ENCODE measurements at regions not wholly inside any gene's neighbourhood (a gene's known extent, or its start where the extent isn't known, plus 50 kb on each side); places are given as distances from the start of the nearest gene placed in this dataset.

DNA sequence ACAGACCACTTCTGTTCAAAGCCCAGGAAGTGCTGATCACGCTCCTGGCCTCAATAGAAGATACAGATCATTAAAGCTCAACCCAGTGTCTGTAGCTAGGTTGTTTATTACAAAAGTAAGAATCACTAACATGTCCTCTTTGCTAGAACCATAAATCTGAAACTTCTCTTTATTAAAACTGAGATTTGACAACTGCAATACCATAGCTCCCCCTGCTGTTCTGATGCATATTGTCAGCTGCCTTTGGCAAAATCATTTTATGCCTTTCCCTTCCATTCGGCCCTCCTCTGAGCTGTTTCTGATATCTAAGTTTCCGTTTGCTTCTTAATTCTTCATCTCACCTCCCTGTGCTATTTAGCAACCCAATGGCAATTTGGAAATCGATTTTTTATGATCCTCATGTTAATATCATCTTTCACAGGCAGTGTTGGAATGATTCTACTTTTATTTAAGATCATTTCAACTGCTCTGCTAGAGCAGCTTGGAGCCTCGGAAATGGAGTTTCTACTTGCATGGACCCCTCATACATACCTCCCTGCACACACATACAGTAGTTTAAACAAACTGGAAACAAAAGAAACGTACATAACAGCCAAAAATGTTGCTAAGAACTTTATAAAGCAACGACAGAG, 998.8 kb downstream of the MAT2B start:
- dilution Hi-C loops (cut with MboI; ENCODE audit: extremely low pct_ligation_motif_present, low sequenced_read_pairs) (no loop called here), intact Hi-C loops (cut with micrococcal nuclease) (loop anchor here (1.0 to 10.0 kb wide), 9 partner anchors 82 to 1029 kb away; no protein-coding TSS in a partner anchor)
- H2AFZ ChIP-seq (ENCODE audit: low read depth, low read length): peak overlapping the region; percentile 84
- no peak overlapping the region for H3K27ac ChIP-seq (ENCODE audit: insufficient read depth, low read depth, low read length)
- no peaks in the 10 kb centered on the region for H4K20me1 ChIP-seq (replicated peaks; ENCODE audit: control insufficient read depth, extremely low read depth, insufficient read depth, low read length)
- H3K9me3 ChIP-seq (replicated peaks; ENCODE audit: control insufficient read depth, insufficient read depth, low read length): no peaks in the 10 kb centered on the region
- peak; percentile 71 for FAIRE-seq
- BruUV-seq (replicated peaks): no TSS peak
- peak overlapping the region; percentile 30 for H3K4me2 ChIP-seq (ENCODE audit: insufficient read depth, low read length)
- no peak for TF ChIP-seq MAX (IDR thresholded peaks at IDR 0.05; ENCODE audit: insufficient read depth, insufficient read length)
- peak; percentile 65 to 68 for TF ChIP-seq CTCF (IDR thresholded peaks at IDR 0.05; ENCODE audit: extremely low read depth in 1 of 2, insufficient read depth in 1 of 2, low read depth in 1 of 2, low read length in 2 of 2)
- H3K4me1 ChIP-seq (ENCODE audit: control insufficient read depth, extremely low read depth, insufficient read depth, low read length): peaks cover 2% of the 10 kb centered on the region
- ChIA-PET CTCF (interaction anchor here (0.6 to 6.9 kb wide), 44 partner anchors 9 to 1096 kb away, joined by 3 to 182 read pairs (median 4); no protein-coding TSS in a partner anchor), POLR2A (interaction anchor here (1.2 kb wide), 1 partner anchor 808 kb away, joined by 3 read pairs; no protein-coding TSS in a partner anchor)
- H3K27me3 ChIP-seq (ENCODE audit: control insufficient read depth in 2 of 2, insufficient read depth in 2 of 2, low read length in 2 of 2): no peaks in the 10 kb centered on the region
- no peaks in the 10 kb centered on the region for H3K9me1 ChIP-seq (replicated peaks; ENCODE audit: control insufficient read depth, extremely low read depth, insufficient read depth, low read length)
- peak overlapping the region; percentile 13 for H3K9ac ChIP-seq (replicated peaks; ENCODE audit: extremely low read depth, insufficient read depth, low read length)
- H3K79me2 ChIP-seq (ENCODE audit: control insufficient read depth, insufficient read depth, low read length): no peaks in the 10 kb centered on the region
- peak; percentile 71 for DNase-seq (ENCODE audit: low read depth, low spot score)
- H3K4me3 ChIP-seq (replicated peaks in 1 of 3; ENCODE audit: insufficient read depth in 1 of 3, low read depth in 1 of 3, low read length in 3 of 3): no peak overlapping the region
- no peaks in the 10 kb centered on the region for H3K36me3 ChIP-seq (ENCODE audit: control insufficient read depth in 2 of 2, extremely low read depth in 1 of 2, insufficient read depth in 2 of 2, low read length in 2 of 2)

DNA sequence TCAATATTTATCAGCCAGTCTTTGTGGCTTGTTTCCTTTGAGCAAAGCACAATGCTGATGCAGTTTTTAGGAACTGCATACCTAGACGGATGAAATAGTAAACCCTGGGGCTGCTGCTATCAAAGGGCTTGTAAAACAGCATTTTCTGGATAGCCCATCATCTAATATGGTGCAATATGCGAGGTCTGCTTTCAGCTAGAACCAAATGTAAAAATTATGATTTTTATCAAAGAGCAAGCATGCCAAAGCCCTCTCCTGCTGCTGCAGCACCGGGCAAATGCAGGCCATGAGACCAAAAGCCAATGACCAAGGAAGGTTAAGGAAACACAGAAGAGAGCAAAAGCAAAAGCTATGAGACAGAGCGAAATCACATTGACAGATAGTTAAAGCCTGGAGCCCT, 1000.4 kb downstream of the MAT2B start:
- intact Hi-C loops (cut with micrococcal nuclease): loop anchor here (10.0 kb wide), 1 partner anchor 1031 kb away; no protein-coding TSS in a partner anchor
- Histone ChIP-seq H3K36me3 (ENCODE audit: control insufficient read depth in 2 of 2, extremely low read depth in 1 of 2, insufficient read depth in 2 of 2, low read length in 2 of 2) (no peaks in the 10 kb centered on the region), H3K4me2 (ENCODE audit: insufficient read depth, low read length) (no peak overlapping the region), H3K4me1 (ENCODE audit: control insufficient read depth, extremely low read depth, insufficient read depth, low read length) (peaks cover 2% of the 10 kb centered on the region), H3K4me3 (replicated peaks in 1 of 3; ENCODE audit: insufficient read depth in 1 of 3, low read depth in 1 of 3, low read length in 3 of 3) (no peak overlapping the region), H2AFZ (ENCODE audit: low read depth, low read length) (no peak overlapping the region), H3K9ac (replicated peaks; ENCODE audit: extremely low read depth, insufficient read depth, low read length) (no peak overlapping the region), H3K9me3 (replicated peaks; ENCODE audit: control insufficient read depth, insufficient read depth, low read length) (no peaks in the 10 kb centered on the region), H3K79me2 (ENCODE audit: control insufficient read depth, insufficient read depth, low read length) (no peaks in the 10 kb centered on the region), H3K27ac (ENCODE audit: insufficient read depth, low read depth, low read length) (no peak overlapping the region), H3K9me1 (replicated peaks; ENCODE audit: control insufficient read depth, extremely low read depth, insufficient read depth, low read length) (no peaks in the 10 kb centered on the region), H3K27me3 (ENCODE audit: control insufficient read depth in 2 of 2, insufficient read depth in 2 of 2, low read length in 2 of 2) (no peaks in the 10 kb centered on the region), H4K20me1 (replicated peaks; ENCODE audit: control insufficient read depth, extremely low read depth, insufficient read depth, low read length) (no peaks in the 10 kb centered on the region)
- FAIRE-seq: no peak
- no peak for TF ChIP-seq POLR2A (IDR thresholded peaks at IDR 0.05; ENCODE audit: low read depth, low read length)
- TF ChIP-seq POLR2AphosphoS5 (IDR thresholded peaks at IDR 0.05; ENCODE audit: insufficient read depth, low read depth, low read length): no peak
- TF ChIP-seq GATA2 (IDR thresholded peaks at IDR 0.05; ENCODE audit: insufficient read depth, insufficient read length, low read depth, low read length): no peak
- TF ChIP-seq MYC (IDR thresholded peaks at IDR 0.05; ENCODE audit: low read depth, low read length): no peak
- no peak for TF ChIP-seq JUN (IDR thresholded peaks at IDR 0.05; ENCODE audit: borderline replicate concordance, insufficient read depth, insufficient read length, low read depth)
- no peak for TF ChIP-seq CTCF (IDR thresholded peaks at IDR 0.05; ENCODE audit: extremely low read depth in 1 of 2, insufficient read depth in 1 of 2, low read depth in 1 of 2, low read length in 2 of 2)
- TF ChIP-seq MAX (IDR thresholded peaks at IDR 0.05; ENCODE audit: insufficient read depth, insufficient read length): no peak
- no peak for TF ChIP-seq EZH2 (IDR thresholded peaks at IDR 0.05; ENCODE audit: borderline replicate concordance, low read depth, low read length, severe bottlenecking)
- no peak for TF ChIP-seq FOS (IDR thresholded peaks at IDR 0.05; ENCODE audit: borderline replicate concordance, insufficient read depth, low read length)
- no TSS peak for BruUV-seq (replicated peaks)
- dilution Hi-C loops (cut with MboI; ENCODE audit: extremely low pct_ligation_motif_present, low sequenced_read_pairs): no loop called here
- DNase-seq (ENCODE audit: low read depth, low spot score): no peak
- ChIA-PET CTCF (interaction anchor here (1.5 to 6.9 kb wide), 4 partner anchors 493 to 938 kb away, joined by 4 to 182 read pairs (median 104); no protein-coding TSS in a partner anchor), POLR2A (no interaction called here)

Data from endothelial cell of umbilical vein (primary cell).